IMR-90 (cell line): ENCODE measurements at regions not wholly inside any gene's neighbourhood (a gene's known extent, or its start where the extent isn't known, plus 50 kb on each side); places are given as distances from the start of the nearest gene placed in this dataset.

Experiments used
- ATAC-seq: fragments of 200-7000 bp; cut with Tn5 transposase; 2 replicates; pipeline ENCODE4 v1.9.1; 2020; ENCODE audit warnings: low read depth, mild to moderate bottlenecking, moderate library complexity
- BruUV-seq: library from RNA; stranded (reverse); fragments of 400-500 nt; replicated peaks from 2 replicates; lab custom pipeline; 2021; lab: Mats Ljungman, UMichigan
- CTCF ChIA-PET: fragments of 300-600 bp; formaldehyde crosslinking; extraction: SDS; loops from one replicate; lab custom pipeline; 2021; ENCODE audit warnings: antibody characterized with exemption; lab: Yijun Ruan, JAX
- POLR2A ChIA-PET: fragments of 300-600 bp; sonication (Branson Sonifier 250); formaldehyde crosslinking; loops from one replicate; lab custom pipeline; 2022; ENCODE audit warnings: antibody characterized with exemption; ENCODE audit not compliant: unreplicated experiment; lab: Charles Lee
- DNase-seq: peaks from one replicate; pipeline ENCODE4 v3.0.0; 2013
- H2AFZ ChIP-seq: replicated peaks from 2 replicates; pipeline ENCODE3; 2013; ENCODE audit warnings: low read length, mild to moderate bottlenecking; ENCODE audit not compliant: poor library complexity
- H2AK5ac ChIP-seq: 2 replicates; pipeline ENCODE4 v1.6.1; 2013; ENCODE audit warnings: low read depth, low read length, inconsistent platforms
- H2AK9ac ChIP-seq: replicated peaks from 2 replicates; pipeline ENCODE3; 2013; ENCODE audit warnings: mild to moderate bottlenecking, low read depth, low read length, moderate library complexity; ENCODE audit not compliant: poor library complexity
- H2BK120ac ChIP-seq: 2 replicates; pipeline ENCODE4 v1.6.1; 2013; ENCODE audit warnings: low read depth, low read length, inconsistent platforms
- H2BK15ac ChIP-seq: 3 replicates; pipeline ENCODE4 v1.6.1; 2013; ENCODE audit warnings: low read depth, low read length, inconsistent platforms
- H2BK20ac ChIP-seq: 2 replicates; pipeline ENCODE4 v1.6.1; 2013; ENCODE audit warnings: low read depth, mild to moderate bottlenecking, inconsistent platforms, low read length, moderate library complexity
- H2BK5ac ChIP-seq: 2 replicates; pipeline ENCODE4 v1.6.1; 2013; ENCODE audit warnings: mild to moderate bottlenecking, low read depth, low read length, inconsistent platforms; ENCODE audit not compliant: poor library complexity, severe bottlenecking
- H3K14ac ChIP-seq: replicated peaks from 2 replicates; pipeline ENCODE4 v1.6.1; 2013; ENCODE audit warnings: low read depth, low read length, inconsistent platforms
- H3K18ac ChIP-seq: 2 replicates; pipeline ENCODE4 v1.6.1; 2013; ENCODE audit warnings: low read depth, low read length, control low read depth
- H3K23ac ChIP-seq: 2 replicates; pipeline ENCODE4 v1.6.1; 2013; ENCODE audit warnings: low read depth, low read length, inconsistent platforms
- H3K27ac ChIP-seq: 2 replicates; pipeline ENCODE4 v1.5.1; 2013; ENCODE audit warnings: mild to moderate bottlenecking, control low read depth, low read length; ENCODE audit not compliant: insufficient read depth
- H3K27me3 ChIP-seq: 2 replicates; pipeline ENCODE4 v1.6.1; 2013; ENCODE audit warnings: low read length; ENCODE audit not compliant: control insufficient read depth, insufficient read depth
- H3K36me3 ChIP-seq: 2 replicates; pipeline ENCODE4 v1.6.1; 2013; ENCODE audit warnings: low read length, mixed read lengths; ENCODE audit not compliant: control insufficient read depth, insufficient read depth
- H3K4ac ChIP-seq: 2 replicates; pipeline ENCODE4 v1.6.1; 2013; ENCODE audit warnings: low read depth, low read length, inconsistent platforms
- H3K4me1 ChIP-seq: 2 replicates; pipeline ENCODE4 v1.6.1; 2013; ENCODE audit warnings: low read length, mixed read lengths; ENCODE audit not compliant: control insufficient read depth, insufficient read depth
- H3K4me2 ChIP-seq: 2 replicates; pipeline ENCODE4 v1.6.1; 2013; ENCODE audit warnings: low read depth, mild to moderate bottlenecking, control low read depth, low read length, moderate library complexity
- H3K4me3 ChIP-seq: 2 replicates; pipeline ENCODE4 v1.5.1; 2013; ENCODE audit warnings: low read depth, mild to moderate bottlenecking, control low read depth, low read length, moderate library complexity; ENCODE audit not compliant: insufficient read depth
- H3K56ac ChIP-seq: 2 replicates; pipeline ENCODE4 v1.6.1; 2013; ENCODE audit warnings: low read length, inconsistent platforms; ENCODE audit not compliant: insufficient read depth; ENCODE audit errors: extremely low read depth
- H3K79me1 ChIP-seq, 2 experiments: 2 replicates each; pipeline ENCODE4 v1.6.1; 2013; ENCODE audit warnings: low read length in 2 of 2, inconsistent platforms in 1 of 2, low read depth in 1 of 2
- H3K9ac ChIP-seq: 2 replicates; pipeline ENCODE4 v1.6.1; 2013; ENCODE audit warnings: low read depth, low read length, control low read depth
- H3K9me1 ChIP-seq: 2 replicates; pipeline ENCODE4 v1.6.1; 2013; ENCODE audit warnings: low read length, inconsistent platforms; ENCODE audit not compliant: insufficient read depth
- H3K9me3 ChIP-seq: 2 replicates; pipeline ENCODE4 v1.6.1; 2013; ENCODE audit warnings: low read length; ENCODE audit not compliant: control insufficient read depth, insufficient read depth
- H4K20me1 ChIP-seq: 2 replicates; pipeline ENCODE4 v1.6.1; 2013; ENCODE audit warnings: low read length, inconsistent platforms; ENCODE audit not compliant: insufficient read depth
- H4K5ac ChIP-seq: 2 replicates; pipeline ENCODE4 v1.6.1; 2013; ENCODE audit warnings: mild to moderate bottlenecking, low read depth, low read length, control low read depth
- H4K8ac ChIP-seq, 2 experiments: 2 replicates each; pipeline ENCODE4 v1.6.1; 2013; ENCODE audit warnings: low read depth in 2 of 2, low read length in 2 of 2, control low read depth in 1 of 2, inconsistent platforms in 1 of 2
- H4K91ac ChIP-seq: 2 replicates; pipeline ENCODE4 v1.6.1; 2013; ENCODE audit warnings: low read depth, low read length, inconsistent platforms; ENCODE audit not compliant: insufficient read depth
- BHLHE40 ChIP-seq: fragments of 150-350 bp; IDR thresholded peaks from 2 replicates; pipeline ENCODE4 v1.6.1; 2016; ENCODE audit warnings: mild to moderate bottlenecking, low read depth, low read length
- CEBPB ChIP-seq: IDR thresholded peaks from 2 replicates; pipeline ENCODE4 v1.6.1; 2012; ENCODE audit warnings: low read depth, low read length, improper control_type of control experiment
- CHD1 ChIP-seq: IDR thresholded peaks from 2 replicates; pipeline ENCODE4 v1.6.1; 2012; ENCODE audit warnings: low read depth, low read length, improper control_type of control experiment
- CTCF ChIP-seq: conservative IDR thresholded peaks from 2 replicates; pipeline ENCODE4 v1.5.1; 2012; ENCODE audit warnings: mild to moderate bottlenecking, low read depth, low read length, improper control_type of control experiment
- ELK1 ChIP-seq: fragments of 150-350 bp; IDR thresholded peaks from 2 replicates; pipeline ENCODE4 v1.6.1; 2016; ENCODE audit warnings: low read depth, mild to moderate bottlenecking, low read length, moderate library complexity, borderline replicate concordance
- MAFK ChIP-seq: IDR thresholded peaks from 2 replicates; pipeline ENCODE4 v1.6.1; 2012; ENCODE audit warnings: low read depth, low read length, improper control_type of control experiment
- MAZ ChIP-seq: IDR thresholded peaks from 2 replicates; pipeline ENCODE4 v1.6.1; 2012; ENCODE audit warnings: low read depth, mild to moderate bottlenecking, low read length, improper control_type of control experiment, moderate library complexity, borderline replicate concordance
- MXI1 ChIP-seq: IDR thresholded peaks from 2 replicates; pipeline ENCODE4 v1.6.1; 2012; ENCODE audit warnings: low read depth, mild to moderate bottlenecking, low read length, moderate library complexity, borderline replicate concordance
- NFE2L2 ChIP-seq: fragments of 150-350 bp; IDR thresholded peaks from 2 replicates; pipeline ENCODE4 v1.6.1; 2016; ENCODE audit warnings: low read depth, mild to moderate bottlenecking, low read length
- POLR2A ChIP-seq: IDR thresholded peaks from 2 replicates; pipeline ENCODE4 v1.6.1; 2012; ENCODE audit warnings: mild to moderate bottlenecking, low read depth, low read length
- RAD21 ChIP-seq: IDR thresholded peaks from 2 replicates; pipeline ENCODE4 v1.6.1; 2012; ENCODE audit warnings: low read length, improper control_type of control experiment
- RCOR1 ChIP-seq: IDR thresholded peaks from 2 replicates; pipeline ENCODE4 v1.6.1; 2012; ENCODE audit warnings: mild to moderate bottlenecking, low read length, improper control_type of control experiment; ENCODE audit not compliant: insufficient replicate concordance
- RFX5 ChIP-seq: IDR thresholded peaks from 2 replicates; pipeline ENCODE4 v1.8.0; 2012; ENCODE audit warnings: low read depth, mild to moderate bottlenecking, low read length, moderate library complexity
- SMC3 ChIP-seq: fragments of 150-350 bp; IDR thresholded peaks from 2 replicates; pipeline ENCODE4 v1.6.1; 2016; ENCODE audit warnings: low read depth, mild to moderate bottlenecking, antibody characterized with exemption, low read length, moderate library complexity
- USF2 ChIP-seq: fragments of 150-350 bp; IDR thresholded peaks from 2 replicates; pipeline ENCODE4 v1.6.1; 2017; ENCODE audit warnings: mild to moderate bottlenecking, antibody characterized with exemption, low read length, low read depth
- WGBS, 2 experiments: methylation state at CpG; one replicate each; pipeline versions ENCODE4 v1.1.5 to v1.1.7; 2013; ENCODE audit warnings: missing lambda C conversion rate in 2 of 2; ENCODE audit not compliant: insufficient read length in 1 of 2; ENCODE audit errors: extremely low coverage in 2 of 2; 5-methylcytosine and 5-hydroxymethylcytosine counted together
- dilution Hi-C: fragments of 300-500 bp; cut with HindIII; formaldehyde crosslinking; loops from one replicate; pipeline ENCODE4 v1.14.3; 2018; ENCODE audit warnings: low sequenced_read_pairs; ENCODE audit not compliant: unreplicated experiment
- in situ Hi-C: fragments of 300-500 bp; cut with MboI; formaldehyde crosslinking; loops from 3 replicates; pipeline ENCODE4 v1.14.3; 2019; ENCODE audit warnings: low sequenced_read_pairs, inconsistent platforms, mixed read lengths
- intact Hi-C: fragments of 100-400 bp; cut with micrococcal nuclease; formaldehyde crosslinking; loops from 2 replicates; pipeline ENCODE4 v1.10.0; 2022

- WGBS, 2 experiments: 0% methylated on average over 1 of the region's 5 CpGs; no CpG with 5 or more reads in 1 of the 2 experiments
- intact Hi-C loops (no loop called here), in situ Hi-C loops (no loop called here), dilution Hi-C loops (no loop called here)
- H3K9me1 ChIP-seq: no peaks in the 10 kb centered on the region; the same call in 1 of the 2 replicates
- H3K9ac ChIP-seq: no peak overlapping the region
- H4K5ac ChIP-seq: no peak overlapping the region
- POLR2A ChIA-PET: no interaction called here
- no peak overlapping the region for H4K8ac ChIP-seq
- no peak overlapping the region for H3K4me2 ChIP-seq
- no peak overlapping the region for H3K18ac ChIP-seq
- H3K27ac ChIP-seq: no peak overlapping the region
- DNase-seq (no peak), ATAC-seq (no peak)
- no peak overlapping the region for H2AK9ac ChIP-seq
- no peaks in the 10 kb centered on the region for H3K4me1 ChIP-seq
- H2BK20ac ChIP-seq: no peak overlapping the region
- TF ChIP-seq MXI1 (no peak), RAD21 (no peak), CEBPB (no peak), NFE2L2 (no peak), CHD1 (no peak), RFX5 (no peak), SMC3 (no peak), MAZ (no peak), USF2 (no peak), CTCF (no peak), BHLHE40 (no peak), MAFK (no peak), POLR2A (no peak), RCOR1 (no peak), ELK1 (no peak)
- H3K4ac ChIP-seq: no peak overlapping the region
- H2AFZ ChIP-seq: no peak overlapping the region
- CTCF ChIA-PET: no interaction called here
- no peak overlapping the region for H3K56ac ChIP-seq
- no peaks in the 10 kb centered on the region for H3K27me3 ChIP-seq
- H3K79me1 ChIP-seq: no peaks in the 10 kb centered on the region
- BruUV-seq: no TSS peak
- H4K20me1 ChIP-seq: no peaks in the 10 kb centered on the region
- no peak overlapping the region for H4K91ac ChIP-seq
- H2BK5ac ChIP-seq: no peak overlapping the region
- no peak overlapping the region for H2AK5ac ChIP-seq
- H3K36me3 ChIP-seq: no peaks in the 10 kb centered on the region
- no peak overlapping the region for H2BK15ac ChIP-seq
- H3K23ac ChIP-seq: no peak overlapping the region
- no peaks in the 10 kb centered on the region for H3K9me3 ChIP-seq
- no peak overlapping the region for H3K14ac ChIP-seq
- H3K4me3 ChIP-seq: no peak overlapping the region
- H2BK120ac ChIP-seq: no peak overlapping the region
These were observed 54.9 kb upstream of the PTPRT start for GRCh38 chr20:43244647-43245046.
